IPS DF 4.7 (cell line): ENCODE measurements at regions not wholly inside any gene's neighbourhood (a gene's known extent, or its start where the extent isn't known, plus 50 kb on each side); places are given as distances from the start of the nearest gene placed in this dataset.
"Not testable (repeated sequence)": the region's sequence is repeated elsewhere in the genome, so short reads cannot be mapped to it uniquely, and the experiment has no call there.

Experiments
- DNase-seq: peaks from one replicate; pipeline ENCODE4 v3.0.0-alpha.2; 2013; ENCODE audit warnings: low spot score; ENCODE audit errors: extremely low read depth

DNA sequence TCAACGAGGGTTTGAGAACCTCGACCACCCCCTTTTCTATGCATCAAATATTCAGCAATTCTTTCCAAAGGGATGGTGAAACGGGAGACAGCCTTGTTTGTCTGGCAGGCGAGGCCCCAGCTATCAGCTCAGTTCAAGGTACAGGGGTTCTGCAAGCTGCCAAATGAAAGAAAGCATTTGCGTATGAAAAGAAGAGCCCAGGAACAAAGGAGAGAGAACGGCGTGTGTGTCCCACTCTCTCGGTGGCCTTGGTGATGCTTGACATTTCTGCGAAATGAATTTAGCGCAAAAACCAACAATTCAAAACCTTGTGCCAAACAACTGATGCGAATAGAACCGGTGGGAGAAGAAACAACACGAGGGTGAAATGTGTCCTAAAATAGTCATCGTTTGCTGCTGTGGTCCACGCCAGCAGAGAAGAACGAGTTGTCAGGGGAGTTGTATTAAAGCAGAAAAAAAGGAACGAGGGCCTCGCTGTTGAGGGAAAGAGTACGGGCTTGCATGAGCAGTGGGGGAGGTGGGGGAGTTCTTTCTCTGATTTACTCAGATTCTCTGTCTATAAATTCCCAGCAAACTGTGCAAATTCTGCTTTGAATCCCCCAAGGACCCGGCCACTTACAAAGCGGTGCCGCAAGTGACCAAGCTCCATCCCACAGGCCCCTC is 97.7 kb downstream of the TMEM130 start:
- no peak for DNase-seq

DNA sequence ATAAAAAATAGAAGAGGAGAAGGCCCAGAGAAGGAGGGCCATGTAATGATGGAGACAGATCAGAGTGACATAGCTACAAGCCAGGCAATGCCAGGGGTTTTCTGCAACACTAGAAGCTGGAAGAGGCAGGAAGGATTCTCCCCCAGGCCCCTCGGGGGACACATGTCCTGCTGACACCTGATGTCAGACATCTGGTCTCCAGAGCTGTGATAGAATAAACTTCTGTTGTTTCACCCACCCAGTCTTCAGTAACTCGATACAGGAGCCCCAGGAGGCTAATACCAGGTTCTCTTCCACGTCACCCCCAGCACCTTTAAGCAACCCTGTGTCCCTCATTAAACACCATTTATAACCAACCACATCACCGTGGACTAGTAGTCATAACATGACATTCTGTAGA is 94.9 kb downstream of the TMEM130 start:
- DNase-seq = no peak

DNA sequence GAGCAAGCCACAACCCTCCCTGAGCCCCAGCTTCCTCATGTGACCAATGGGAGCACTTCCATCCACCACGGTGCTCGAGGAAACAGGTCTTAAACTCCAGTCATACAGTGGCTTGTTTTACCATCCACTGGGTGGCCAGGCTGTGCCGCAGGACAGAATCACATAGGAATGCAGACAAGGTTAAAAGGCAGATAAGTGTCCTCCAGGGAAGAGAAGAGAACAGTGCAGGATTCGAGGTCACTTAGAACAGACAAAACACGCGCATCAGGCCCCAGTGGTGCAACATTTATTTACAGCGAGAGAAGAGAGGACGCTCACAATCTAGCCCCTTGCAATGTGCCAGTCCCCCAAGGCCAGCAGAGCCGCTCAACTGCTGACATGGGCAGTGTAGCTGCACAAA is 92.8 kb downstream of the TMEM130 start:
- DNase-seq = no peak

DNA sequence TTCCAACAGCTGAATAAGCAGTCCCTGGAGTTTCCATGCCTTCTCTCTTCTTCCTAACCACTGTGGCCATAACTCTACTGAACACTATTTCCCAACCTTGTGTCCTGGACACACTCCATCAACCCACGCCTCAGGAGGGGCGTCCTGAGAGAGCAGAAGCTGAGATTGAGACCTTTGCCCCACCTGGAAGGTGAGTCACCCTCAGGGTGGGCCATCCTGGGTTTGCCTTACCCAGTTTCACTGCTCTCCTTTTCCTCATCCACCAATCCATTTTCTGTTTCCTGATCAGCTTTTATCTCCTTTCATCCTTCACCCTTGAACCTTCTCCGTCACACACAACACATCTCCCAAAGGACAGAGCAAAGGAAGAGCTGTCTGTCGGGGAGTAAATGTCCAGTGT is 91.4 kb downstream of the TMEM130 start:
- no peak for DNase-seq

DNA sequence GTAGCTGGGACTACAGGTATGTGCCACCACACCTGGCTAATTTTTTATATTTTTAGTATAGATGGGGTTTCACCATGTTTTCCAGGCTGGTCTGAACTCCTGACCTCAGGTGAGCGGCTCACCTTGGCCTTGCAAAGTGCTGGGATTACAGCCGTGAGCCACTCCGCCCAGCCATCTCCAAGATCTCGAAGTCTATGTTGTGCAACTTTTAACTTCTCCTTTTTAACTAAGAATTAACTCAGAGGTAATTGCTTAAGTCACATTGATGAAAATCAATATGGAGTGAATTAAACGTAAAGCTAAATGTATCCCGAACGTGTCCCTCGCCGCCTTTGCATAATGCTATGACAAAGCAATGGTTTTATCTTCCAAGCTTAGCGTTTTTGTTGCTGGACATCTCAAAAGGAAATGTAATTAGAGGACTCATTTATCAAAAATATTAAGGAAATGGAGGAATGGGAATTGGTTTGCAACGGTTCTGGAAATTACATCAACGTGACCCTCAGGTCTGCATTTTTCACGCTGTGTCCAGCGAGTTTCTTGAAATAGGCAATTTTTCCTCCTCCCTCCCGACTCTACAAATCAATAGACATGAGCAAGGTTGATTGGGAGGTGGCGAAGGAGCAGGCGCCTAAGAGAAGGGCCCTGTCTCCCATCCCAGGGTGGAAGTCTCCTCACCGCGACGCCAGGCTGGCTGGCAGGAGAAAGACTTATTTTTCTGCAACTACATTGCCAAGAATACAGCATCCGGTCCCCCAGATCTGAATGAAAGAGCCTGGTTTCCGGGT is 89.8 kb downstream of the TMEM130 start:
- no peak for DNase-seq

DNA sequence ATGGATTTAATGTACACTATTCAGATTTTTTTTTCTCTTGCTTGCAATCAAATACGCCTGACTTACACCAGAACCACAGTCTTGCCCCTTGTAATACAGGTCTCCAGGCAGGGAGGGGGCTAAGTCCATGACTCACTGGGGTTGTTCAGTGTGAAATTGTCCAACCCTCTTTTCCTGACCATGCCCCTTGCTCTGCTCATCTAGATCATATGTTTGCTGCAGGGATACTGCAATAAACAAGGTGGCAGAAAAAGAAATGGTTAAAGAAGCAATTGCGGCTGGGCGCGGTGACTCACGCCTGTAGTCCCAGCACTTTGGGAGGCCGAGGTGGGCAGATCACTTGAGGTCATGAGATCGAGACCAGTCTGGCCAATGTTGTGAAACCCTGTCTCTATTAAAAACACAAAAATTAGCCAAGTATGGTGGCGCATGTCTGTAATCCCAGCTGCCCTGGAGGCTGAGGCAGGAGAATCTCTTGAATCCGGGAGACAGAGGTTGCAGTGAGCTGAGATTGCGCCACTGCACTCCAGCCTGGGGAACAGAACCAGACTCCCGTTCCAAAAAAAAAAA is 85.5 kb downstream of the TMEM130 start:
- DNase-seq = no peak

DNA sequence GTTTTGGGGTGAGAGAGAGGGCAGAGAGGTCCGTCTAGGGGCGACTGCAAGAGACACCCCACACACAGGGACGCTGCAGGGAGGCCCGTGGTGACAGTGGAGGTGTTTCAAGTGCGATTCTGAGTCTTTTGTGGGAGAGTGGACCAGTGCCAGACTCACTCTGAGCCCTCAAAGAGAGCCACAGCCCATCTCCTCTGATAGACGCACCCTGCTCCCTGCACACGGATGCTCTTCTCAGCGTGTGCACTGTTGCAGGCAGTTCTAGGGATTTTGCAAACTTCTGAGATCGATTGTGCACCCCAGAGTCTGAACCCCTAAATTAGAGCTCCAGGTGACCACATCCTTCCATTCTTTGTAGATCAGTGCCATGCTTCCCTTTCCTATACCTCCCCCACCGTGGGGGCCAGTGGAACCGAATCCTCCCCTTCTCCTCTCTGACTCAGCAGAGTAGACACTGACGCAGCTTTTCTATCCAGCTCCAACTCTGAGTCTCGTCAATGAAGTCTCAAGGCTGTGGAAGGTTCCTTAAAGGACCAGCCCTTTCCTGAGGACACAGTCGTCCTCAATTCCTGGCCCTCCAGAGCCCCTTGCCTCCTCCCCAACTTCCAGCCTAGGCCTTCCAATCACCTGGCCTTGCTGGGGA is 83.8 kb downstream of the TMEM130 start:
- no peak for DNase-seq

DNA sequence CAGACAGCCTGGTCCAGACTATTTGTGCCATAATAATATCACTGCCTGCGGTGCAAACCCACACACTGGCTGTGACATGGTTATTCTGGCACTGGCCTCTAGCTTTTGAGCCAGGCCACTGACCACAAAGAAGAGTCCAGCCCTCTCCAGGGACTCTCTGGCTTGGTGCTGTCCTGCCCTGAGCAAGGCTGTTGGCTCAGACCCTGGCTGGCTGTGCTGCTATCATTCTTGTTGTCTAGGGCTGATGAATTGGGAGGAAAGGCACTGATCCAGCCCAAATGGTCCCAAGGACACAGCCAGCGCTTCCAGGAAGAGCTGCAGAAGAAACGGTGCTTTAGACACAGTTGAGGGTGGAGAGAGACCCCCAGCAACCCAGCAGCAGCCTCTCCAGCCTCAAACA is 80.8 kb downstream of the TMEM130 start:
- DNase-seq = no peak

DNA sequence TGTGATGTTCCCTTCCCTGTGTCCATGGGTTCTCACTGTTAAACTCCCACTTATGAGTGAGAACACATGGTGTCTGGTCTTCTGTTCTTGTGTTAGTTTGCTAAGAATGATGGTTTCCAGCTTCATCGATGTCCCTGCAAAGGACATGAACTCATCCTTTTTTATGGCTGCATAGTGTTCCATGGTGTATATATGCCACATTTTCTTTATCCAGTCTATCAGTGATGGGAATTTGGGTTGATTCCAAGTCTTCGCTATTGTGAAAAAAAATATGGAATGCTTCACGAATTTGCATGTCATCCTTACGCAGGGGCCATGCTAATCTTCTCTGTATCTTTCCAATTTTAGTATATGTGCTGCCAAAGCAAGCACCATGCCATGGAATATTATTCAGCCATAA is 75.4 kb downstream of the TMEM130 start:
- not testable (repeated sequence) for DNase-seq

DNA sequence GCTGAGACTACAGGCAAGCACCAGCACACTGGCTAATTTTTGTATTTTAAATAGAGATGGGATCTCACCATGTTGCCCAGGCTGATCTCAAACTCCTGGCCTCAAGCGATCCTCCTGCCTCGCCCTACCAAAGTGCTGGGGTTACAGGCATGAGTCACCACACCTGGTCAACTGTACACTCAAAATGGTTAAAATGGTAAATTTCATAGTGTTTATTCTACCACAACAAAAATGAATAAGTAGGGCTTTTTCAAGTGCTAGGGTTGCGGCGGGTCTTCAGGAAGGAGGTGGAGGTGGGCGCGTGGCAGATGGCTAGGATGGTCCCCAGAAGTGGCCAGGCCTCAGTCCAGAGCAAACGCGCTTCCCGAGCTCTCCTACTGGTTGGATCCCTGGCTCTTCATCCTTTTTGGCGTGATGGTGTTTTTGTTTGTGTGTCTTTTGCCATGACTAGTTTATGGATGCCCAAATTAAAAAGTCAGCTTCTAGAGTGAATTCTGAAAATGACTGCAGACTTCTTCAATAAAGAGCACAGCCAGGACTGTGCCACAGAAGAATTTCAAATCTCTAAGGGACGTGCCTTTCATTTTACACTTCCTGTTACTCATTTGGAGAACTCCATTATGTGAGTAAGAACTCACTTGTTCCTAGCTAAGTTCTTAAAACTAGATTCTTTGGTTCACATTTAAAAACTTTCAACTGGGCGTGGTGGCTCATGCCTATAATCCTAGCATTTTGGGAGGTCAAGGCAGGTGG is 73.9 kb downstream of the TMEM130 start:
- no peak for DNase-seq
